GM19025 (cell line): ENCODE measurements at regions not wholly inside any gene's neighbourhood (a gene's known extent, or its start where the extent isn't known, plus 50 kb on each side); places are given as distances from the start of the nearest gene placed in this dataset.

ENCODE experiments used
- ATAC-seq: cut with Tn5 transposase; IDR thresholded peaks from one replicate; pipeline ENCODE4 v1.9.1; 2021; ENCODE audit warnings: mild to moderate bottlenecking, low read depth, moderate library complexity; ENCODE audit not compliant: unreplicated experiment

DNA sequence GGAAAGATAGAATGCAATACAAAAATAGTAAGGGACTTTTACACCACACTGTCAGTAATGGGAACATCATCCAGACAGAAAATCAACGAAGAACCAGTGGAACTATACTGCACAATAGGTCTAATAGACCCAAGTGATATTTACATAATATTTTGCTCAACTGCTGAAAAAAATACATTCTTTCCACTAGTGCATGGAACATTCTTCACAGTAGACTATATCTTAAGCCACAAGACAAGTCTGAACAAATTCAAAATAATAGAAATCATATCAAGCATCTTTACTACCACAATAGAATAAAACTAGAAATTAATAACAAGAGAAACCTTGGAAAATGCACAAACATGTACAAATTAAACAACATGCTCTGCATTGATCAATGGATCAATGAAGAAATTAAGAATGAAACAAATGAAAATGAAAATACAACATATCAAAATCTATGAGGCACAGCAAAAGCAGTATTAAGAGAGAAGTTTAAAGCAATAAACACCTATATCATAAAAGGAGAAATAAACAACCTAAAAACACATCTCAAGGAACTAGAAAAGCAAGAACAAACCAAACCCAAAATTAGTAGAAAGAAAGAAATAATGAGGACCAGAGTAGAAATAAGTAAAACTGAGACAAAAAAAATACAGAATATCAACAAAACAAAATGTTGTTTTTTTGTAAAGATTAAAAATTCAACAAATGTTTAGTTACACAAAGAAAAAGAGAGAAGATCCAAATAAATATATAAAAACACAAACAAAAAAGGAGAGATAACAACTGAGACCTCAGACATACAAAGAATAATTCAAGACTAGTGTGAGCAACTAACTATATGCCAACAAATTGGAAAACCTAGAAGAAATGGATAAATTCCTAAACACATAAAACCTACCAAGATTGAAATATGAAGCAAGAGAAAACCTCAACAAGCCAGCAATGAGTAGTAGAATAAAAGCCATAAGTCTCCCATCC, 51.5 kb upstream of the ANTXR2 start:
- no peak for ATAC-seq
